ENCODE measurements at regions not wholly inside any gene's neighbourhood (a gene's known extent, or its start where the extent isn't known, plus 50 kb on each side); places are given as distances from the start of the nearest gene placed in this dataset.

GRCh38 chr1:163406772-163407171 is 85.0 kb downstream of the NUF2 start:
- Histone ChIP-seq H3K4me3 (no peak overlapping the region), H3K9me3 (no peaks in the 10 kb centered on the region), H3K4me1 (no peaks in the 10 kb centered on the region), H3K36me3 (no peaks in the 10 kb centered on the region), H3K27me3 (no peaks in the 10 kb centered on the region), H3K27ac (no peak overlapping the region)
- TF ChIP-seq POLR2A (IDR thresholded peaks at IDR 0.05) = no peak
- no peak for DNase-seq

GRCh38 chr1:163408262-163408661 is 86.5 kb downstream of the NUF2 start:
- DNase-seq = no peak
- H3K4me1 ChIP-seq = no peaks in the 10 kb centered on the region
- no peaks in the 10 kb centered on the region for H3K27me3 ChIP-seq
- TF ChIP-seq POLR2A (IDR thresholded peaks at IDR 0.05) (no peak), CTCF (IDR thresholded peaks at IDR 0.05) (no peak)
- no peak overlapping the region for H3K4me3 ChIP-seq
- H3K27ac ChIP-seq = no peak overlapping the region
- no peaks in the 10 kb centered on the region for H3K36me3 ChIP-seq
- no peaks in the 10 kb centered on the region for H3K9me3 ChIP-seq

GRCh38 chr1:163410073-163410999 is 88.6 kb downstream of the NUF2 start:
- peak in 2 of 3 donors; percentile 19 to 73 for DNase-seq
- no peak for TF ChIP-seq POLR2A (IDR thresholded peaks at IDR 0.05)
- TF ChIP-seq CTCF (IDR thresholded peaks at IDR 0.05) = peak in 5 of 6 experiments; percentile 45 to 78 (median 75)

GRCh38 chr1:163412221-163412620 is 90.5 kb downstream of the NUF2 start:
- TF ChIP-seq CTCF (IDR thresholded peaks at IDR 0.05) (no peak), POLR2A (IDR thresholded peaks at IDR 0.05) (no peak)
- Histone ChIP-seq H3K4me3 (no peak overlapping the region), H3K36me3 (no peaks in the 10 kb centered on the region), H3K27me3 (no peaks in the 10 kb centered on the region), H3K27ac (no peak overlapping the region), H3K4me1 (no peaks in the 10 kb centered on the region), H3K9me3 (no peaks in the 10 kb centered on the region)
- no peak for DNase-seq

More at GRCh38 chr1:163410073-163410999, 88.6 kb downstream of the NUF2 start:
- Histone ChIP-seq H3K27ac (no peak overlapping the region), H3K9me3 (no peaks in the 10 kb centered on the region), H3K36me3 (no peaks in the 10 kb centered on the region), H3K4me3 (peak overlapping the region in 1 of 4 donors; percentile 5), H3K4me1 (no peaks in the 10 kb centered on the region), H3K27me3 (no peaks in the 10 kb centered on the region)

GRCh38 chr1:163414778-163415177 is 93.0 kb downstream of the NUF2 start:
- Histone ChIP-seq H3K4me3 (no peak overlapping the region), H3K36me3 (no peaks in the 10 kb centered on the region), H3K4me1 (no peaks in the 10 kb centered on the region), H3K27ac (no peak overlapping the region), H3K9me3 (no peaks in the 10 kb centered on the region), H3K27me3 (no peaks in the 10 kb centered on the region)
- no peak for DNase-seq
- TF ChIP-seq POLR2A (IDR thresholded peaks at IDR 0.05) (no peak), CTCF (IDR thresholded peaks at IDR 0.05) (no peak)

- no peak for TF ChIP-seq POLR2A (IDR thresholded peaks at IDR 0.05)
- TF ChIP-seq CTCF (IDR thresholded peaks at IDR 0.05) = no peak
- Histone ChIP-seq H3K4me3 (no peak overlapping the region), H3K36me3 (no peaks in the 10 kb centered on the region)
Observed at GRCh38 chr1:163421701-163422100, 99.9 kb downstream of the NUF2 start.

More at GRCh38 chr1:163421701-163422100, 99.9 kb downstream of the NUF2 start:
- Histone ChIP-seq H3K27ac (no peak overlapping the region), H3K4me1 (no peaks in the 10 kb centered on the region), H3K27me3 (no peaks in the 10 kb centered on the region), H3K9me3 (no peaks in the 10 kb centered on the region)
- DNase-seq = no peak

Data from Peyer's patch (tissue), 4 donors.